Astrocyte (in vitro differentiated cells and primary cell): ENCODE measurements at regions not wholly inside any gene's neighbourhood (a gene's known extent, or its start where the extent isn't known, plus 50 kb on each side); places are given as distances from the start of the nearest gene placed in this dataset.

Experiments
- DNase-seq: peaks from one replicate; pipeline ENCODE4 v3.0.0-alpha.2; 2010; ENCODE audit warnings: low read depth
- FAIRE-seq: peaks from 2 replicates; lab custom pipeline; 2011; peaks lifted over from hg19 to GRCh38; lab: Jason Lieb, UNC
- H2AFZ ChIP-seq: 2 replicates; pipeline ENCODE4 v1.6.0; 2012; ENCODE audit warnings: low read depth, low read length, inconsistent platforms
- H3K27ac ChIP-seq: 2 replicates; pipeline ENCODE4 v1.5.1; 2011; ENCODE audit warnings: low read depth, low read length, inconsistent platforms
- H3K27me3 ChIP-seq: 2 replicates; pipeline ENCODE4 v1.6.0; 2011; ENCODE audit warnings: low read length, inconsistent platforms; ENCODE audit not compliant: insufficient read depth
- H3K36me3 ChIP-seq: 2 replicates; pipeline ENCODE4 v1.5.1; 2011; ENCODE audit warnings: low read length, inconsistent platforms; ENCODE audit not compliant: insufficient read depth
- H3K4me1 ChIP-seq: 2 replicates; pipeline ENCODE4 v1.5.1; 2011; ENCODE audit warnings: low read length, inconsistent platforms; ENCODE audit not compliant: insufficient read depth
- H3K4me2 ChIP-seq: 2 replicates; pipeline ENCODE4 v1.6.0; 2012; ENCODE audit warnings: low read length, inconsistent platforms
- H3K4me3 ChIP-seq: 2 replicates; pipeline ENCODE4 v1.5.1; 2011; ENCODE audit warnings: low read depth, mild to moderate bottlenecking, low read length, inconsistent platforms; ENCODE audit not compliant: insufficient read depth
- H3K79me2 ChIP-seq: 2 replicates; pipeline ENCODE4 v1.6.0; 2012; ENCODE audit warnings: mild to moderate bottlenecking, low read length, inconsistent platforms; ENCODE audit not compliant: insufficient read depth
- H3K9ac ChIP-seq: 2 replicates; pipeline ENCODE4 v1.6.0; 2012; ENCODE audit warnings: mild to moderate bottlenecking, low read length, inconsistent platforms
- H3K9me3 ChIP-seq: 2 replicates; pipeline ENCODE4 v1.5.1; 2012; ENCODE audit warnings: low read depth, mild to moderate bottlenecking, low read length, inconsistent platforms; ENCODE audit not compliant: insufficient read depth
- H4K20me1 ChIP-seq: 2 replicates; pipeline ENCODE4 v1.6.0; 2012; ENCODE audit warnings: low read length, inconsistent platforms; ENCODE audit not compliant: insufficient read depth
- H3K27ac Mint-ChIP-seq: one replicate; pipeline ENCODE4 v1.8.0; 2021; ENCODE audit warnings: mild to moderate bottlenecking, mixed read lengths; ENCODE audit not compliant: unreplicated experiment
- H3K27me3 Mint-ChIP-seq: one replicate; pipeline ENCODE4 v1.8.0; 2021; ENCODE audit warnings: low read depth, mixed read lengths; ENCODE audit not compliant: unreplicated experiment
- H3K36me3 Mint-ChIP-seq: one replicate; pipeline ENCODE4 v1.8.0; 2021; ENCODE audit warnings: low read depth, mixed read lengths; ENCODE audit not compliant: unreplicated experiment
- H3K4me1 Mint-ChIP-seq: one replicate; pipeline ENCODE4 v1.8.0; 2021; ENCODE audit warnings: low read depth, mixed read lengths; ENCODE audit not compliant: unreplicated experiment
- H3K4me3 Mint-ChIP-seq: one replicate; pipeline ENCODE4 v1.8.0; 2021; ENCODE audit warnings: mild to moderate bottlenecking, moderate library complexity, mixed read lengths; ENCODE audit not compliant: unreplicated experiment
- H3K9me3 Mint-ChIP-seq: one replicate; pipeline ENCODE4 v1.8.0; 2021; ENCODE audit warnings: mild to moderate bottlenecking, mixed read lengths; ENCODE audit not compliant: unreplicated experiment
- CTCF ChIP-seq: IDR thresholded peaks from 2 replicates; pipeline ENCODE4 v1.5.1; 2011; ENCODE audit warnings: low read depth, mild to moderate bottlenecking, inconsistent platforms, low read length, moderate library complexity; ENCODE audit not compliant: insufficient read depth
- EZH2 ChIP-seq: IDR thresholded peaks from 2 replicates; pipeline ENCODE4 v1.6.1; 2012; ENCODE audit warnings: mild to moderate bottlenecking, low read length, inconsistent platforms; ENCODE audit not compliant: insufficient read depth

DNA sequence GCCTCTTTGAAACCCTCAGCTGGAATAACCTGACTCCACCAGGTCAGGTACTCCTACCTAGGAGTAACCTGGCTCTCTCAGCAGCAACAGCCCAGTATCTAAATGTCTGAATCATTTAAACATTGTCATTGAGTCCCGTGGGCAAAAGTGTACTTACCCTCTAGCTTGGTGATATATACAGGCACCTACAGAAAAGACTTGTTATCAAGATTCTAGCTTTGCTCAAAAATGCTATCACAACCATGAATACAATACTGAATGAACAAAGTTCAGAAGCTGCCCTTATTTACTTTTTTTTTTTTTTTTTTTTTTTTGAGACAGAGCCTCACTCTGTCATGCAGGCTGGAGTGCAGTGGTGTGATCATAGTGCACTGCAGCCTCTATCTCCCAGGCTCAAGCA, 268.2 kb downstream of the ZNF608 start:
- FAIRE-seq: no peak
- H3K9me3 ChIP-seq: no peaks in the 10 kb centered on the region
- H3K36me3 Mint-ChIP-seq: no peaks in the 10 kb centered on the region

GRCh38 chr5:124477577-124477976, 268.9 kb downstream of the ZNF608 start:
- Mint-ChIP-seq H3K36me3 (no peaks in the 10 kb centered on the region), H3K9me3 (no peaks in the 10 kb centered on the region)
- no peak overlapping the region for H3K27ac ChIP-seq

More for the DNA sequence above, 268.2 kb downstream of the ZNF608 start:
- no peak overlapping the region for H2AFZ ChIP-seq
- Mint-ChIP-seq H3K4me3 (no peak overlapping the region), H3K27me3 (no peaks in the 10 kb centered on the region), H3K4me1 (no peaks in the 10 kb centered on the region), H3K9me3 (no peaks in the 10 kb centered on the region), H3K27ac (no peak overlapping the region)
- H3K4me3 ChIP-seq: no peak overlapping the region
- no peaks in the 10 kb centered on the region for H3K79me2 ChIP-seq
- no peak for DNase-seq
- no peaks in the 10 kb centered on the region for H4K20me1 ChIP-seq
- H3K4me1 ChIP-seq: no peaks in the 10 kb centered on the region
- no peak overlapping the region for H3K9ac ChIP-seq
- H3K27ac ChIP-seq: no peak overlapping the region
- no peak overlapping the region for H3K4me2 ChIP-seq
- no peaks in the 10 kb centered on the region for H3K27me3 ChIP-seq
- no peaks in the 10 kb centered on the region for H3K36me3 ChIP-seq
- no peak for TF ChIP-seq CTCF
- no peak for TF ChIP-seq EZH2

More at GRCh38 chr5:124477577-124477976, 268.9 kb downstream of the ZNF608 start:
- Histone ChIP-seq H3K9me3 (no peaks in the 10 kb centered on the region), H2AFZ (no peak overlapping the region), H3K9ac (no peak overlapping the region), H3K27me3 (no peaks in the 10 kb centered on the region), H3K4me3 (no peak overlapping the region), H3K79me2 (no peaks in the 10 kb centered on the region), H3K36me3 (no peaks in the 10 kb centered on the region), H4K20me1 (no peaks in the 10 kb centered on the region), H3K4me1 (no peaks in the 10 kb centered on the region), H3K4me2 (no peak overlapping the region)
- Mint-ChIP-seq H3K27me3 (no peaks in the 10 kb centered on the region), H3K4me1 (no peaks in the 10 kb centered on the region), H3K27ac (no peak overlapping the region), H3K4me3 (no peak overlapping the region)
- FAIRE-seq: no peak
- TF ChIP-seq CTCF (no peak), EZH2 (no peak)
- no peak for DNase-seq
